Heart right ventricle (tissue), 16 donors: ENCODE measurements at regions not wholly inside any gene's neighbourhood (a gene's known extent, or its start where the extent isn't known, plus 50 kb on each side); places are given as distances from the start of the nearest gene placed in this dataset.

Experiments used
- ATAC-seq, 8 donors: fragments of 200-7000 bp; cut with Tn5 transposase; one replicate each; pipeline ENCODE4 v1.9.1; 2020; ENCODE audit warnings: mild to moderate bottlenecking in 8 of 8, moderate library complexity in 8 of 8, moderate number of reproducible peaks in 1 of 8
- DNase-seq, 2 donors: peaks; one replicate each; pipeline ENCODE4 v3.0.0-alpha.2; 2020
- H3K27ac ChIP-seq, 10 donors: fragments of 200-600 bp; sonication (generic) in 2 of 10; one replicate each; pipeline versions ENCODE4 v1.5.0 to v1.8.0; 2020 to 2022; ENCODE audit warnings: mild to moderate bottlenecking in 3 of 10
- H3K27me3 ChIP-seq, 7 donors: fragments of 200-600 bp; one replicate each; pipeline ENCODE4 v1.8.0; 2021 to 2022; ENCODE audit warnings: mild to moderate bottlenecking in 2 of 7
- H3K36me3 ChIP-seq, 9 donors: fragments of 200-600 bp; sonication (generic) in 1 of 9; one replicate each; pipeline versions ENCODE4 v1.5.0 to v1.8.0; 2020 to 2022; ENCODE audit warnings: mild to moderate bottlenecking in 2 of 9
- H3K4me1 ChIP-seq, 9 donors: fragments of 200-600 bp; sonication (generic) in 1 of 9; one replicate each; pipeline versions ENCODE4 v1.5.0 to v1.8.0; 2020 to 2022; ENCODE audit warnings: mild to moderate bottlenecking in 4 of 9
- H3K4me3 ChIP-seq, 10 donors: fragments of 200-600 bp; sonication (generic) in 2 of 10; one replicate each; pipeline versions ENCODE4 v1.5.0 to v1.8.0; 2020 to 2022; ENCODE audit warnings: mild to moderate bottlenecking in 7 of 10, moderate library complexity in 2 of 10
- H3K9me3 ChIP-seq, 11 donors: fragments of 200-600 bp in 10 of 11; sonication (generic) in 2 of 11; one replicate each; pipeline versions ENCODE4 v1.5.0 to v1.8.0; 2013 to 2022; ENCODE audit warnings: mild to moderate bottlenecking in 2 of 11, control low read depth in 1 of 11, moderate library complexity in 1 of 11
- CTCF ChIP-seq, 9 donors: fragments of 200-600 bp; sonication (generic) in 2 of 9; IDR thresholded peaks; one replicate each; pipeline versions ENCODE4 v1.5.0 to v1.8.0; 2021 to 2022; ENCODE audit warnings: antibody characterized with exemption in 9 of 9, mild to moderate bottlenecking in 5 of 9, moderate library complexity in 1 of 9
- WGBS, 2 donors: extraction: QIAGEN DNeasy Blood & Tissue Kit; methylation state at CpG; one replicate each; pipeline ENCODE4 v1.1.7; 2013; ENCODE audit warnings: inconsistent platforms in 1 of 2; 5-methylcytosine and 5-hydroxymethylcytosine counted together
- intact Hi-C, 10 donors: fragments of 100-400 bp; cut with DNase I; formaldehyde crosslinking; loops; one replicate each; pipeline versions ENCODE4 v1.11.1 to v1.14.2; 2022
- donor health status: Arrhythmogenic right ventricular cardiomyopathy.
- donor health status: ischemic (EF 13 %, LVEDD 7.1; RV severe dilation, severe dysfunction).
- donor health status: healthy with polysubstance abuse.
- donor health status: DM: no; HTN: yes; CAD: no.
- donor health status: DM: no; HTN: no; CAD: no.
- donor health status: ischemic (EF 25% LVEDD 6.9; RV normal size, moderate dysfunction).
- donor health status: ischemic (EF 25% LVEDD 5.7; RV mildly dilated, moderate dysfunction).
- donor health status: healthy.
- donor health status: DM: yes; HTN: yes; CAD: no.
- donor health status: Ischemic cardiomyopathy.
- donor health status: ischemic (EF 35%, LVEDD 5.7; RV mildly dilated, moderate dysfunction).
- donor health status: nonischemic (EF 11% LVEDD 7.7; RV severe dilation, severe dysfunction).
- donor health status: DM: yes; HTN: yes; CAD: no.
- donor health status: PGD.
- donor health status: ischemic (EF 29% LVEDD 5.4; RV normal size, mild dysfunction).
- donor health status: nonischemic (EF 23%, LVEDD 6.1; RV moderate dilation, normal function).

- DNase-seq, result no peak
- H3K36me3 ChIP-seq, result no peaks in the 10 kb centered on the region
- no peak overlapping the region for H3K4me3 ChIP-seq
- H3K9me3 ChIP-seq, result no peaks in the 10 kb centered on the region
- no peak for TF ChIP-seq CTCF (IDR thresholded peaks at IDR 0.05)
- H3K27me3 ChIP-seq, result no peaks in the 10 kb centered on the region
- intact Hi-C loops, result no loop called here
- WGBS, 2 donors, result 48 to 65% methylated on average over 1 of the region's 1 CpG
- no peaks in the 10 kb centered on the region for H3K4me1 ChIP-seq
- peak in 1 of 8 donors; percentile 37 for ATAC-seq
- no peak overlapping the region for H3K27ac ChIP-seq
Measured at GRCh38 chr4:36618102-36618501, 336.7 kb downstream of the DTHD1 start.

- H3K4me1 ChIP-seq, result no peaks in the 10 kb centered on the region
- H3K27me3 ChIP-seq, result no peaks in the 10 kb centered on the region
- ATAC-seq, result no peak
- no peak overlapping the region for H3K4me3 ChIP-seq
- no peaks in the 10 kb centered on the region for H3K9me3 ChIP-seq
- H3K27ac ChIP-seq, result no peak overlapping the region
- no peaks in the 10 kb centered on the region for H3K36me3 ChIP-seq
- TF ChIP-seq CTCF (IDR thresholded peaks at IDR 0.05), result no peak
- no peak for DNase-seq
- intact Hi-C loops, result no loop called here
Measured at GRCh38 chr4:36624030-36624429, 342.6 kb downstream of the DTHD1 start.

GRCh38 chr4:36638273-36638811, 356.9 kb downstream of the DTHD1 start:
- no peak overlapping the region for H3K27ac ChIP-seq
- no peaks in the 10 kb centered on the region for H3K27me3 ChIP-seq
- H3K4me3 ChIP-seq, result no peak overlapping the region
- no peaks in the 10 kb centered on the region for H3K4me1 ChIP-seq
- H3K9me3 ChIP-seq, result no peaks in the 10 kb centered on the region
- DNase-seq, result no peak
- intact Hi-C loops, result no loop called here
- 37 to 39% methylated on average over 3 of the region's 3 CpGs for whole genome bisulfite sequencing, 2 donors
- ATAC-seq, result no peak
- H3K36me3 ChIP-seq, result no peaks in the 10 kb centered on the region
- TF ChIP-seq CTCF (IDR thresholded peaks at IDR 0.05), result no peak

GRCh38 chr4:36640876-36641275, 359.5 kb downstream of the DTHD1 start:
- Histone ChIP-seq H3K27ac (no peak overlapping the region), H3K4me1 (no peaks in the 10 kb centered on the region), H3K27me3 (no peaks in the 10 kb centered on the region), H3K4me3 (no peak overlapping the region), H3K36me3 (no peaks in the 10 kb centered on the region), H3K9me3 (no peaks in the 10 kb centered on the region)
- no peak for TF ChIP-seq CTCF (IDR thresholded peaks at IDR 0.05)
- DNase-seq, result no peak
- ATAC-seq, result no peak
- intact Hi-C loops, result no loop called here
- 82 to 87% methylated on average over 2 of the region's 2 CpGs for WGBS, 2 donors
